GM18870 (cell line): ENCODE measurements at regions not wholly inside any gene's neighbourhood (a gene's known extent, or its start where the extent isn't known, plus 50 kb on each side); places are given as distances from the start of the nearest gene placed in this dataset.

ENCODE experiments used
- ATAC-seq: cut with Tn5 transposase; IDR thresholded peaks from one replicate; pipeline ENCODE4 v1.9.1; 2021; ENCODE audit warnings: moderate library complexity; ENCODE audit not compliant: unreplicated experiment

- ATAC-seq: no peak
Measured at GRCh38 chr12:88251798-88252197, 109.7 kb downstream of the TMTC3 start.

GRCh38 chr12:88253371-88253978 lies 111.4 kb downstream of the TMTC3 start:
- ATAC-seq: no peak

- no peak for ATAC-seq
Measured at GRCh38 chr12:88255224-88255623, 113.1 kb downstream of the TMTC3 start.

GRCh38 chr12:88255847-88256246 lies 113.7 kb downstream of the TMTC3 start:
- no peak for ATAC-seq

- ATAC-seq: no peak
Measured at GRCh38 chr12:88258396-88258795, 116.3 kb downstream of the TMTC3 start.

GRCh38 chr12:88266806-88267360 lies 124.8 kb downstream of the TMTC3 start:
- no peak for ATAC-seq

- ATAC-seq: no peak
Measured at GRCh38 chr12:88267630-88268029, 125.5 kb downstream of the TMTC3 start.

- no peak for ATAC-seq
Measured at GRCh38 chr12:88272456-88272855, 130.3 kb downstream of the TMTC3 start.

- no peak for ATAC-seq
Measured at GRCh38 chr12:88273450-88273849, 131.3 kb downstream of the TMTC3 start.

- no peak for ATAC-seq
Measured at GRCh38 chr12:88273875-88274274, 131.8 kb downstream of the TMTC3 start.

- no peak for ATAC-seq
Measured at GRCh38 chr12:88291498-88292131, 149.5 kb downstream of the TMTC3 start.

GRCh38 chr12:88298014-88298682 lies 156.0 kb downstream of the TMTC3 start:
- ATAC-seq: no peak

- peak; percentile 40 for ATAC-seq
Measured at GRCh38 chr12:88298761-88299242, 156.7 kb downstream of the TMTC3 start.

- peak; percentile 97 for ATAC-seq
Measured at GRCh38 chr12:88299567-88300101, 157.5 kb downstream of the TMTC3 start.

- ATAC-seq: no peak
Measured at GRCh38 chr12:88300931-88301330, 158.8 kb downstream of the TMTC3 start.

GRCh38 chr12:88303335-88303734 lies 161.2 kb downstream of the TMTC3 start:
- no peak for ATAC-seq

- no peak for ATAC-seq
Measured at GRCh38 chr12:88305254-88305890, 163.3 kb downstream of the TMTC3 start.

GRCh38 chr12:88306471-88307069 lies 164.5 kb downstream of the TMTC3 start:
- ATAC-seq: no peak

GRCh38 chr12:88307961-88308360 lies 165.9 kb downstream of the TMTC3 start:
- no peak for ATAC-seq

- ATAC-seq: no peak
Measured at GRCh38 chr12:88308825-88309224, 166.7 kb downstream of the TMTC3 start.

- no peak for ATAC-seq
Measured at GRCh38 chr12:88309546-88309945, 167.4 kb downstream of the TMTC3 start.
